ENCODE measurements at regions not wholly inside any gene's neighbourhood (a gene's known extent, or its start where the extent isn't known, plus 50 kb on each side); places are given as distances from the start of the nearest gene placed in this dataset.

DNA sequence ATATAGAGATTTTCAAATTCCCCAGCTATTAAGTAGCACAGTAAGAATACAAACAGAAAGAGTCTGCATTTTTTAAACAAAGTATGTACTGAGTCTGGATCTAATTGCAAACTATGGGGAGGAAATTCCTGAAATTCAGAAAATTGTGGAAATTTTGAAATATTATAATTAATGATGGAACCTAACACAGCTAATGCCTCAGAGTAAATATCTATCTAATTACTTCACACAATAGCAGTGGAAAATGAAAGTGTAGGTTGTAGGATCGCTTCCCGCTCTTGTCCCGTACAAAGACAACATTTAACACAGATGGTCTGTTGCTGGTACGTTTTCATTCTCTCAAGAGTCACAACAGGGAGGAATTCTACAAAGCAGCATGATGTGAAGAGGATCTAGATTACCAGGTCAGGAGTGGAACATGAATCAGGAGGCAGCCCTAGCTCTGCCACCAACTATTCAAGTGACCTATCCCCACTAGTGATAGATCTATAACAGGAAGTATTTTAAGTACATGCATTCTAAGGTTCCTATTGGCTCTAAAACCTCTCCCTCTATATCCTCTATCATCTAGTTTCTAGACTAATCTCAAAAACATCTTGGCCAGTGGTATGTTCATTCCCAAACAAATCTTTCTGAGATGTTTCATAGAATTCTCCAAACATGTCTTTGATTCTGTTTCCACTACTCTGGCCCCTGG, 58.9 kb upstream of the GRAMD2B start:
- no peak for DNase-seq

DNA sequence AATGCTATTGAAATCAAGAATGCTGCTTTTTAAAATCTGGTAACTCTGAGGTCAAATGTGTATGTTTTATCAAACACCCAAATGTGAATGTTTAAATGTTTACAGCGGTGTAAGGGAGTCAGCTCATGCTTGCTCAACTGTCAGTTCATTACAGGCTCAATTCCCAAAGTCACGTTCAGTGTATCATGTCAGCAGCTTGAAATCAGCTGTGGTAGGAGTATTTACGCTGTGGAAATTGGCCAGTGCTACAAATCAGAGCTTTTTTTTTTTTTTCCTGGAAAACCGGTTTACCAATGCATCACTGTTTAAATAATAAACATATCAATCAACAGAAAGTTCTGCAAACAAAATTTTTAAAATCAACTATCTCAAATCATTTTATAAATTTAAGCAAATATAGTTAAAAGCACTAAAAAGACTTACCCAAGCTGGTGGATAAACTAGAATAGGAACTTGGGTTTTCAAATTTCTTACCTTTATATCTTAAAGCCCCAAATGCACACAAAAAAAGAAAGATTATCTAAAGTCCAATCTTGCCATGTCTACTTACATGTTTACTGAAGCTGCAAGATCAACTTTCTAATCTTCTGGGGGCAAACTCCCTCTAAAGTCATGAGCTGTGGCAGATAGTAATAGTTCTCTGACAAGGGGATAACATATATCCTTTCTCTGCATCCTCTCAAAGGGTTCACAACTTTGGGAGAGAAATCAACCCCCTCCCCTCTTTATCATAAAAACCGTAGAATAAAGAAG, 57.6 kb upstream of the GRAMD2B start:
- no peak for DNase-seq

DNA sequence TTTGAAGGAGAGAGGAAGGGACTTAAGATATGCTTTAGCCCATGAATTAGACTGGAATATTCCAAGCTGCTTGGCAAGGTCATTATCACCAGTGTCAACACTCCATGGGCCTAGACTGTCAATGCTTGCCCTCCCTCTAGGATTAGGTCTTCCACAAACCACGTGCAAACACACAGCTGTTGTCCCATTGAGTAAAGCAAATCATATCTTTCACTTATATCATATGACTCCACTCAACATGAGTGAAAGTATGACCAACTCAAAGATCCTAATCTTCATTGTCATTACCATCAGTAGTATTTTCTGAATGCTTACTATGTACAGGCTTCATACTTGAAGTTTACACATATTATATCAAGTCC, 57.0 kb upstream of the GRAMD2B start:
- DNase-seq: no peak

DNA sequence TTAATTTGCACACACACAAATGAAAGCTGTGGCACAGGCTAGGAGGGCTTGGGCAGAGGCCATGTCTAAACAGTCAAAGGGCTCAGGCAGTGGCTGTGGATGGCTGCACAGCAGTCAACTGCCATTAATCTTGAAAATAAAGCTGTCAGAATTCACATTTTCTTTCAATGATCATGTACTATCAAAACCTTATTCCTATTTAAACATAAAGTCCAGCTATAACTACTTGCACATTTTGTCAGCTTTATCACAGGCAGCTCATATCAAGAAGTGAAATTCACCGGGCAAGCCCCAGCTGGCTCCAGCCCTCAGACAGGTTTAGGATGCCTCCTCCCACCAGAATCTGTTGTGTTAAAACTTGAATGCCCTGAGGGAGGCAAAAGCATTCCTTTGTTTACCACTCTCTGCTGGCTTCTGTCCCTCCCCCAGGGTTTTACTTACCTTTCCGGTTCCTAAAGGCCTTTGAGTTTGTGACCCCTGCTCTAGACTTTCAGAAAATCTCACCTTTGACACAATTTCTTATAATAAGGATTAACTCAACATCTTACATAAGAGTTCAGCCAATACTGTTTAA, 54.9 kb upstream of the GRAMD2B start:
- no peak for DNase-seq

DNA sequence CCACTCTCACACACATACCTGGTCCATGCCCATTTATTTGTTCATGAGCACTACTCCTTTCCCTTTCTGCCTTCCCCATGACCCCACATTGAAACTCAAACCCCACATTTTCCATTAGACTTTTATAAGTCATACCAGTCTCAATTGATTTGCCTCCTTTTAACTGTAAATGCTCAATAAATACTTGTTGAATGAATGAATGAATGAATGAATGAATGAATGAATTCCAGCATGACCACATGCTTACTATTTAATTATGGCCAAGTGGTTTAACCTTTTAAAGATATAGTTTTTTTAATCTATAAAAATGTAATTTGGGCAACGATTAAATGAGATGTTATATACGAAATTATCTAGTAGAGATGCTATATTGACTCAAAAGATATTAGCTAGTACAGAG, 54.1 kb upstream of the GRAMD2B start:
- DNase-seq: no peak

DNA sequence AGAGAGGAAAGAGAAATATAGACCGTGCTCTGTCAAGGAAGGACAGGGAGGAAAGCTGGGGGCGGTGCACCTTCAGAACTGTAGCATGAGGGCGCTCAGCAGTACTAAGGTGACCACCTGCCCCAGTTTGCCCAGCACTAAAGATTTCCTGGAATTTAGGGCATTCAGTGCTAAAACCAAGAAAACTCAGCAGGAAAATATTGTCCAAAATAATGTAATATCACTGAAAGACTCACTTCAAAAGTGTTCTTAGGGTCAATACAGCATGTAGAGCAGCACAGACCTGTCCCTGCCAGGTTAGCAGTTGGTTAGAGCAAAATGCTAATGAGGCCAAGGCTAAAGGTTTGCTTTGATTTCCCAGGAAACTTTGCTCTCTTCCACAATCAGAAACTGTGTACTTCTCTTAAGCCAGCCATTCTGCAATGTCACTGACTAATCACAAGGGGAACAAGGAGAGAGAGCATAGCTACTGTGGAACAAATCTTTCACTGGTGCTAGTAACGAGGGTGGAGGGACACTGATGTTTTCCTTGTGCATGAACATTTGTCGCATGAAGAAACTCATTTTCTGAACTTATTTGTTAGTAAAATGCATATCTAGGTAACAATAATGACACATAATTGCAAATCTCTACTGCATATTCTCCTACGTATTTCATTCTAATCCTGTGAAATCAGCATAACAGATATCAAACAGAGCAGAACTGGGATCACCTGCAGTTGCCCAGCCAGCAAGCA, 53.0 kb upstream of the GRAMD2B start:
- no peak for DNase-seq

DNA sequence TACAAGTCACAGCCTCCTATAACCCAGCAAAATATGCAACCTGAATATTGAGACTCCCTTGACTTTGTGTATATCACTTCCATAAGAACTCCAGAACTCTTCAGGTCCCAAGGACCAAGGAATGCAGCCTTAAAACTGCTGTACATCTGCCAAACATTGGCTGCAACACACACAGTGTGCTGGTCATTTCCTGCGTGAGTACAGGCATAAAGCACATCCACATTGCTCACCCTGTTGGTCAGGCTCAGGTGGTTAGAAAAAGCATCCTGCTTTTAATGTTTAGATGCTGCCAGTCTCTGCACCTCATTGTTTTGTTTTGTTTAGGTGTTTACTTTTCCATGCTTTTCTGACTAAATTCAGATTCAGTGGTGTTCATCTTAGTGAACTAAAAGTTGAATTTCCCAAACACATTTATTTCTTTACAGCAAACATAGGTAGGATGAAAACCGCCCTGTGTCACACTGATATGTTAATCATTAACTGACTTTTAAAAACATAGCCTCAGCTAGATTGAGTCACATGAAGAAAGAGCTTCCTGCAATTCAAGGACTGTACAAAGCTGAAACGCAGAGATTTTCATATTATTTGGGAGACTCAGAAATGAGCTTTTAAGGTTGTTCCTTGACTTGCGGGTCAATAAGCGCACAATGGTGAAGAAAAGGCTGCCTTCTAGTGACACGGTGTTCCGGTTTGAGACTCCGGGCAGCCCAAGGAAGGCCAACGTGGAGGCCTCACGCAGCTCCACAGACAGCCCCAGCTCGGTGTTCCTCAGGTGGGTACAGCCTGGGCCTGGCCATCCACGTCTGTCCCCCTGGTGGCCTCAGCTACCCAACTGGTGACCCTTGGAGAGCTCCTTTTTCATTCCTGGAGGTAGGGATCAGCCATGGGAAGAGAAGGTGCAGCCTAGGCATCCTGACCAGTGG, 52.2 kb upstream of the GRAMD2B start:
- no peak for DNase-seq

DNA sequence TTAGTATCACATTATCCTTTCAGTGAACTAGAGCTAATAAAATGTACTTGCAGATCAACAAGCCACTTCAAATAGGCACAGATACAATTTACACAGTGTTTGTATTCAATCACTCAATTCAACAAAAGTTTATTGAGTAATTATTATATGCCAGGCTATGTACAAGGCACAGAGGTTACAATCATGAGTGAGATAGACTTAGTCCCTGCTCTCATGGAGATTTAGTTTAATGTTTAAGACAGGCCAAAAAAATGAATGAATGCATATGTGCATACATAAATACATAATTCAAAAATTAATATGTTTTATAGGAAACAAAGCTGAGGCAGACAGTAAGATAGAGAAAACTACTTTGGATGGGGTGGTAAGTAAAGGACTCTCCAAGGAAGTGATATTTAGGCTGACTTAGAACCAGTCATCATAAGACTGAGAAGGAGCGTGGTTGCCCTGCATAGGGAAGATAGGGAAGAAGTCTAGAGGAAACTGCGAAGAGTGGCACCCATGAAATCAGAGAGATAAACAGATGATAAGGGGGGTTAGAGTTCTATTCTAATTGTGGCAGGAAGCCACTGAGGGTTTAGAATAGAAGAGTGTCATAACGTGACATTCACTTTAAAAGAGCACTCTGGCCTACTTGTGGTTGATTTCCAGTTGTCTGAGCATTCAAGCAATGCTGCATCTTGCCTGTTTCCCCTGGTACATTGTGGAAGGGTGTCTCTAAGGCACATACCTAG, 49.7 kb upstream of the GRAMD2B start:
- peak; percentile 35 for DNase-seq
